HG02678 (cell line): ENCODE measurements at regions not wholly inside any gene's neighbourhood (a gene's known extent, or its start where the extent isn't known, plus 50 kb on each side); places are given as distances from the start of the nearest gene placed in this dataset.

ENCODE experiments used
- ATAC-seq: cut with Tn5 transposase; IDR thresholded peaks from one replicate; pipeline ENCODE4 v1.9.1; 2021; ENCODE audit warnings: mild to moderate bottlenecking, moderate library complexity; ENCODE audit not compliant: unreplicated experiment

GRCh38 chr10:44674536-44675386, 236.4 kb upstream of the TMEM72 start:
- ATAC-seq: no peak

- no peak for ATAC-seq
Observed at GRCh38 chr10:44675387-44675874, 235.7 kb upstream of the TMEM72 start.

DNA sequence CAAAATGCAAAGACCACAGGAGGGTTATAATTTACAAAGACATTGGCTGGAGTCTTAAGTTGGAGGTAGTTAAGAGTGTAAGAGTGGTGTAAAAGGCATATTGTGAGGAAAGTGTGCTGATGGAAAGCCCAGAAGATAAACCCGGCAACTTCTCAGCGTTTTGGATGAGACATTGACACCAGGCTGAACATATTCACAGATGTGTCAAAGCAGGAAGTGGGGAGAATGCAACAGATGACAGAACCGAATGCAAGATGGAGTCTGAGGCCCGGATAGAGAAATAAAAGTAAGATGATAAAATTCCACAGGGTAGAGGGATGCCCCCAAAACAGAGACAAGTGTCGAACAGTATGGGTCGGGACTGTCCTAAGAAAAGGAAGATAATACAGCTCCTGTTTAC, 230.4 kb upstream of the TMEM72 start:
- no peak for ATAC-seq

- no peak for ATAC-seq
Observed at GRCh38 chr10:44682507-44682906, 228.6 kb upstream of the TMEM72 start.

GRCh38 chr10:44684661-44685060, 226.5 kb upstream of the TMEM72 start:
- ATAC-seq: no peak

DNA sequence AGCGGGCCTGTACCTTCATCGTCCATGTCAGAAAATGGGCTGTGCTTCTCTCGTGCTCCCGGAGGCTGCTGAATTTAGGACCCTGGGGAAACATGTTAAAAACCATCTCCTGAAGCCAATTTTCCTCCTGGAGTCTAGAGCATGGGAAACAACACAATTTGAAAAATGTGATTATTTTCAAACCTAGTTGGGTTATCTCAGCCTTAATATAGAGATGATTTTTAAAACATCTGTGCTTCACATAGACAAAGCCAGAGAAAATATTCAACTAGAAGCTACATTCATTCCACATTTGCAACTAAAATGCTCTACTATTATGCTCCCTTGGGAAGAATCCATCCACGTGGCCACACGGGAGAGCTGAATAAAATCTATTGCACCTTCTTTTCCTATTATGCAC, 225.9 kb upstream of the TMEM72 start:
- no peak for ATAC-seq

DNA sequence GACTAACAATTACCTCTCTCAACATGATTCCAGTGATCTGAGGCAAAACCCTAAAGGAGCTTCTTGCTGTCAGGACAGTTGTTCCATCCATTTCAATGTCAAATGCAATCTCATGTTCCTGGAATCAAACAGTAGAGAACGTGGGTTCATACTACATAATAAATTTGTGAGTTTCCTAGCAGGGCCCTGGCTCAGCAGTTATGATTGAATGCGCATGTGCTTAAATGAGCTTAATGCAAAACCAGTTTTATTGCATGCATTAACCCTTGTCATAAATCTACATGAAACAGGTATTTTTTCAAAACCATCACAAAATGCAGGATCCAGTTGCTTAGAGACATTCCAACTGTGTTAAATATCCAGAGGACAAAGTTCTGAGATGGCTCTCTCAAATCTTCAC, 225.4 kb upstream of the TMEM72 start:
- ATAC-seq: no peak

GRCh38 chr10:44689368-44689767, 221.8 kb upstream of the TMEM72 start:
- ATAC-seq: no peak

DNA sequence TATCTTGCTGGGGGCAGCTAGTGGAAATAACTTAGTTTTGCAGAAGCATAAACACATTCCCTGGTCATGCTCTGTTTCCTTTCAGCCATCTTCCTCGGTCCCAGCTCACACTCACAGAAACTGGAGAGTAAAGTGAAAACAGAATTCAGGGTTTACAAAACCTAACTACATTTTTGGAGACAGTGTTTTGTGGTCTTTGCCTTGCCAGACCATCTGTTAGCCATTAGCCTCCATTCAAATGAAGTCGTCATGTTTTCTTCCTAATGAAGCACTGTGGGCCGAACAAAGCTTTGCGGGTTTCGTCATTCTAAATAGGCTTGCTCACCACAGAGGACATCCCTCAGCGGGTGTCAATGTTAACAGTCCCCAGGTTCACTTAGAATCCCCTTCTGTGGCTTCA, 214.6 kb upstream of the TMEM72 start:
- ATAC-seq: no peak

GRCh38 chr10:44697116-44697515, 214.0 kb upstream of the TMEM72 start:
- no peak for ATAC-seq

DNA sequence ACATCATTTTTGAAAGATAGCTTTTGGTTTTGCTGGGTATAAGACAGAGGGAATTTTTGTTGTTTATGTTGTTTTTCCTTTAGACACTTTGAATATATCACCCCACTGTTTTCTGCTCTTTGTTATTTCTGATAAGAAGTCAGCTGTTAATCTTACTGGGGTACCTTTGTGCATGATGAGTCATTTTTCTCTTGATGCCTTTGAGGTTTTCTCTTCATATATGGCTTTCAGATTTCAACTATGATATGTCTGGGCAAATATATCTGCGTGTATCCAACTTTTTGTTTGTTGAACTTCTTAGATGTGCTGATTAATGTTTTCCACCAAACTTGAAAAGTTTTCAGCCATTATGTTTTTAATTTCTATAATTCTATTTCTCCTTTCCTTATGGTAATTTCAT, 208.6 kb upstream of the TMEM72 start:
- ATAC-seq: no peak

- ATAC-seq: no peak
Observed at GRCh38 chr10:44703241-44704155, 207.6 kb upstream of the TMEM72 start.

- no peak for ATAC-seq
Observed at GRCh38 chr10:44704616-44705015, 206.5 kb upstream of the TMEM72 start.

- ATAC-seq: no peak
Observed at GRCh38 chr10:44706745-44707144, 204.4 kb upstream of the TMEM72 start.

DNA sequence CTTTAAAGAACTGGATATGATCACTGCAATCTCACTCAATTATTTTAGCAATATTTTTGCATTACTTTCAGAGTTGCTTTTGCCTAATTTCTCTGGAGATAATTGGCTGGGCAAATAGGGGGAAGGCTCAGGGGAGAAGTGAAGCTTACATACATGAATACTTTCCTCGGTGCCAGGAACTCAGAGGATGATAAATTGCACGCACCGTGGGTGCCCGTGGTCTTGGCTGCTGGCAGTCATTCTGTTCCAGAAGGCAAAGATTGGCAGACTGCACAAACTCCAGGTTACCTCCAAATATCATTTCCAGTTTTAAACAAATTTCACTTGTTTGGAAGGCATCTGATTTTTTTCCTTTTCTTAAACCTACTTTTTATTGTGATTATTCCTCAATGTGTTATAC, 197.8 kb upstream of the TMEM72 start:
- no peak for ATAC-seq

GRCh38 chr10:44714451-44714850, 196.7 kb upstream of the TMEM72 start:
- no peak for ATAC-seq

DNA sequence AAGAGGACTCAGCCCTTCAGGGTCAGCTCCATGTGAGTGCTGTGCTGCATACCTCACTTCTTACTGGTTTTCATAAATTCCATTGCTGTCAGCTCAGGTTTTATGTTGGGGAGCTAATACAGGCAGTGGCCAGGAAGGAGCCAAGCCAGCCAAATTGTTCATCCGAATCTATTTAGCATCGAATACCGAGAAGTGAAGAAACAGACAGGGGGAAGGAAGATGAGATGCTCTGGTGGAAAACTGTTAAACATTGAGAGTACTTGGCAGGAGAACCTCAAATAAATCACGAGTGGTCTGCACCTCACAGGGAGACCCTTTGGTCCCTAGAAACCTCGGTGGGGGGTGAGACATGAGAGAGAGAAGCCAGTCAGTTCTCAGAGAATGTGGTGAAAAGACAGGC, 196.0 kb upstream of the TMEM72 start:
- ATAC-seq: no peak

GRCh38 chr10:44716470-44717015, 194.6 kb upstream of the TMEM72 start:
- ATAC-seq: no peak

DNA sequence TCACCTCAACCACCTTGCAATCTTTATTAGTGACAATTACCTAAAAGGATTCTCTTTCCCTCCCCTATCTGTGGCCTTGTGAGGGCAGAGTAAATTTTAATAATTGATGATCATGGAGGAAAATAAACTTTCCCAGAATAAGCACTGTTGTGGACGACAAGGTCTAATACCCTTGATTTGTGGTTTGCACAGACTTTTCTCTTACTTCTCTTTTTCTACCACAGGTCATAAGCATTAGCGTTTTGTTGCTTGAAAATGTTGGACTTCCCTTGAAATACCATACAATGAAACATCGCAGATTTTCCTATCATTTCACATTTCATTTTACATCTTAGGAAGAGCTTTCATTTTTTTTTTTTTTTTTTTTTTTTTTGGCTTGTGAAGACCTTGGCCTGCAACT, 188.1 kb upstream of the TMEM72 start:
- peak; percentile 38 for ATAC-seq

GRCh38 chr10:44723619-44724325, 187.4 kb upstream of the TMEM72 start:
- ATAC-seq: no peak
